Activated T-helper 1 cell treated with anti-CD3 and anti-CD28 coated beads, Interleukin-2, amount 50 U/mL, for 16 hours (primary cell): ENCODE measurements at regions not wholly inside any gene's neighbourhood (a gene's known extent, or its start where the extent isn't known, plus 50 kb on each side); places are given as distances from the start of the nearest gene placed in this dataset.

Experiments
- DNase-seq, 2 donors: peaks; one replicate each; pipeline ENCODE4 v3.0.0-alpha.2; 2020; ENCODE audit warnings: low read depth in 1 of 2, low spot score in 1 of 2

- DNase-seq = no peak
Measured at GRCh38 chr11:115555336-115556090, 51.3 kb upstream of the CADM1 start.
